HCT116 (cell line): ENCODE measurements at regions not wholly inside any gene's neighbourhood (a gene's known extent, or its start where the extent isn't known, plus 50 kb on each side); places are given as distances from the start of the nearest gene placed in this dataset.

Experiments
- CTCF ChIP-seq, 3 experiments: fragments of 200-600 bp in 1 of 3; sonication (generic) in 1 of 3; IDR thresholded peaks in 2 of 3; conservative IDR thresholded peaks in 1 of 3; 2 replicates each; pipeline ENCODE4 v1.5.1; 2012 to 2017; ENCODE audit warnings: low read depth in 2 of 3, low read length in 2 of 3, antibody characterized with exemption in 1 of 3, borderline replicate concordance in 1 of 3, control low read depth in 1 of 3, mild to moderate bottlenecking in 1 of 3, mixed read lengths in 1 of 3, mixed run types in 1 of 3, moderate library complexity in 1 of 3; ENCODE audit not compliant: insufficient read depth in 1 of 3
- EGR1 ChIP-seq: IDR thresholded peaks from 2 replicates; pipeline ENCODE4 v1.6.1; 2012; ENCODE audit warnings: low read depth
- EZH2phosphoT487 ChIP-seq: fragments of 200-600 bp; IDR thresholded peaks from 2 replicates; pipeline ENCODE4 v1.6.1; 2018; ENCODE audit warnings: antibody characterized with exemption, borderline replicate concordance
- POLR2A ChIP-seq: IDR thresholded peaks from 2 replicates; pipeline ENCODE4 v1.7.0; 2011; ENCODE audit warnings: borderline replicate concordance; ENCODE audit not compliant: insufficient read depth, insufficient read length; ENCODE audit errors: extremely low read depth
- POLR2AphosphoS5 ChIP-seq: IDR thresholded peaks from 2 replicates; pipeline ENCODE4 v1.6.1; 2011; ENCODE audit warnings: mild to moderate bottlenecking, low read depth, low read length, moderate library complexity
- SP1 ChIP-seq: IDR thresholded peaks from 2 replicates; pipeline ENCODE4 v1.6.1; 2012; ENCODE audit warnings: low read depth
- ZNF274 ChIP-seq: fragments of 200-500 bp; sonication (Bioruptor generic); IDR thresholded peaks from 2 replicates; pipeline ENCODE4 v1.6.1; 2014; ENCODE audit warnings: mild to moderate bottlenecking, low read depth, low read length, inconsistent platforms
- TF ChIP-seq, protein P1 (sequence below): IDR thresholded peaks from 2 replicates; pipeline ENCODE4 v1.6.1; 2011; ENCODE audit warnings: mild to moderate bottlenecking, low read length, moderate library complexity; ENCODE audit not compliant: insufficient replicate concordance; ENCODE audit errors: extremely low read depth

GRCh38 chr10:80921032-80921431, 383.3 kb downstream of the SH2D4B start:
- TF ChIP-seq CTCF (IDR thresholded peaks at IDR 0.05 in 2 of 3, conservative IDR thresholded peaks at IDR 0.05 in 1 of 3; ENCODE audit: borderline replicate concordance in 1 of 3, insufficient read depth in 1 of 3, low read depth in 2 of 3, low read length in 2 of 3) = no peak
- TF ChIP-seq POLR2AphosphoS5 = no peak
- no peak for TF ChIP-seq SP1
- no peak for TF ChIP-seq POLR2A
- no peak for TF ChIP-seq EZH2phosphoT487
- TF ChIP-seq ZNF274 = no peak
- TF ChIP-seq, protein P1, sequence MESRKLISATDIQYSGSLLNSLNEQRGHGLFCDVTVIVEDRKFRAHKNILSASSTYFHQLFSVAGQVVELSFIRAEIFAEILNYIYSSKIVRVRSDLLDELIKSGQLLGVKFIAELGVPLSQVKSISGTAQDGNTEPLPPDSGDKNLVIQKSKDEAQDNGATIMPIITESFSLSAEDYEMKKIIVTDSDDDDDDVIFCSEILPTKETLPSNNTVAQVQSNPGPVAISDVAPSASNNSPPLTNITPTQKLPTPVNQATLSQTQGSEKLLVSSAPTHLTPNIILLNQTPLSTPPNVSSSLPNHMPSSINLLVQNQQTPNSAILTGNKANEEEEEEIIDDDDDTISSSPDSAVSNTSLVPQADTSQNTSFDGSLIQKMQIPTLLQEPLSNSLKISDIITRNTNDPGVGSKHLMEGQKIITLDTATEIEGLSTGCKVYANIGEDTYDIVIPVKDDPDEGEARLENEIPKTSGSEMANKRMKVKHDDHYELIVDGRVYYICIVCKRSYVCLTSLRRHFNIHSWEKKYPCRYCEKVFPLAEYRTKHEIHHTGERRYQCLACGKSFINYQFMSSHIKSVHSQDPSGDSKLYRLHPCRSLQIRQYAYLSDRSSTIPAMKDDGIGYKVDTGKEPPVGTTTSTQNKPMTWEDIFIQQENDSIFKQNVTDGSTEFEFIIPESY = no peak
- TF ChIP-seq EGR1 = no peak
